Ascending aorta (tissue), 2 donors: ENCODE measurements at regions not wholly inside any gene's neighbourhood (a gene's known extent, or its start where the extent isn't known, plus 50 kb on each side); places are given as distances from the start of the nearest gene placed in this dataset.

Source experiments
- DNase-seq, 2 donors: peaks; one replicate each; pipeline ENCODE4 v3.0.0-alpha.2; 2019; ENCODE audit warnings: low spot score in 2 of 2
- H3K27ac ChIP-seq, 2 donors: fragments of 200-600 bp; sonication (generic); one replicate each; pipeline ENCODE4 v1.5.1; 2016 to 2017; ENCODE audit warnings: mild to moderate bottlenecking in 1 of 2
- H3K27me3 ChIP-seq: fragments of 200-600 bp; sonication (generic); one replicate; pipeline ENCODE4 v1.5.1; 2017
- H3K36me3 ChIP-seq, 2 donors: fragments of 200-600 bp; sonication (generic); one replicate each; pipeline ENCODE4 v1.5.1; 2016
- H3K4me1 ChIP-seq, 2 donors: fragments of 200-600 bp; sonication (generic); one replicate each; pipeline ENCODE4 v1.5.1; 2016 to 2017; ENCODE audit warnings: mild to moderate bottlenecking in 1 of 2
- H3K4me3 ChIP-seq, 2 donors: fragments of 200-600 bp; sonication (generic); one replicate each; pipeline ENCODE4 v1.5.1; 2016 to 2017; ENCODE audit warnings: mild to moderate bottlenecking in 1 of 2
- H3K9me3 ChIP-seq, 2 donors: fragments of 200-600 bp; sonication (generic); one replicate each; pipeline ENCODE4 v1.5.1; 2016
- CTCF ChIP-seq, 3 experiments: fragments of 200-600 bp in 2 of 3; fragments of 450-650 bp in 1 of 3; sonication (generic) in 2 of 3; IDR thresholded peaks; one replicate each; pipeline ENCODE4 v1.5.1; 2016 to 2019; ENCODE audit warnings: antibody characterized with exemption in 3 of 3, mild to moderate bottlenecking in 1 of 3, moderate library complexity in 1 of 3
- intact Hi-C: fragments of 100-400 bp; cut with DNase I; formaldehyde crosslinking; loops from one replicate; pipeline ENCODE4 v1.15.1; 2023

- no peaks in the 10 kb centered on the region for H3K36me3 ChIP-seq
- H3K4me1 ChIP-seq = no peaks in the 10 kb centered on the region
- H3K9me3 ChIP-seq = no peaks in the 10 kb centered on the region
- no peaks in the 10 kb centered on the region for H3K27me3 ChIP-seq
- intact Hi-C loops = no loop called here
- no peak for DNase-seq
- H3K4me3 ChIP-seq = no peak overlapping the region
- TF ChIP-seq CTCF (IDR thresholded peaks at IDR 0.05) = no peak
- no peak overlapping the region for H3K27ac ChIP-seq
These were observed 120.9 kb upstream of the ZNF804B start for GRCh38 chr7:88638583-88638982.

DNA sequence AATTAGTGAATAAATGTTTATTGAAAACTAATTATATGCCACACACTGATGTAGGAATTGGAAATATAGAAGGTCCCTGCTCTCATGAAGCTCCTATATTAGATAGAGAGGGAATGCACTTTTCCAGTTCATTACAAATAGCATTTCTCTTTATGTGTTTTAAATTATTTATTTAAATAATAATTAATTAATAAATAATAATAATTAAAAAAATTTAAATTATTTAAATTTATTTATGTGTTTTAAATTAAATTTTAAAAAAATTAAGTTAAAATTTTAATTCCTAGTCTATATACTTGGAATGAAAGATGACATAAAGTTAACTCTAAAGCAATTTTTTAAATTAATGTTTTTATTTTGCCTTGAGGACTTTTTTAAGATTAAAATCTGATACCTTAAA lies 121.7 kb upstream of the ZNF804B start:
- Histone ChIP-seq H3K9me3 (no peaks in the 10 kb centered on the region), H3K27ac (no peak overlapping the region), H3K4me3 (no peak overlapping the region), H3K36me3 (no peaks in the 10 kb centered on the region), H3K4me1 (no peaks in the 10 kb centered on the region), H3K27me3 (no peaks in the 10 kb centered on the region)
- intact Hi-C loops = no loop called here
- no peak for TF ChIP-seq CTCF (IDR thresholded peaks at IDR 0.05)
- DNase-seq = no peak

- no peak overlapping the region for H3K4me3 ChIP-seq
- DNase-seq = no peak
- no peaks in the 10 kb centered on the region for H3K27me3 ChIP-seq
- H3K27ac ChIP-seq = no peak overlapping the region
- H3K36me3 ChIP-seq = no peaks in the 10 kb centered on the region
- intact Hi-C loops = no loop called here
- TF ChIP-seq CTCF (IDR thresholded peaks at IDR 0.05) = no peak
- no peaks in the 10 kb centered on the region for H3K4me1 ChIP-seq
- no peaks in the 10 kb centered on the region for H3K9me3 ChIP-seq
These were observed 124.4 kb upstream of the ZNF804B start for GRCh38 chr7:88635149-88635548.

- H3K9me3 ChIP-seq = no peaks in the 10 kb centered on the region
- DNase-seq = no peak
- H3K27me3 ChIP-seq = no peaks in the 10 kb centered on the region
- no peaks in the 10 kb centered on the region for H3K36me3 ChIP-seq
- no peak overlapping the region for H3K27ac ChIP-seq
- no peaks in the 10 kb centered on the region for H3K4me1 ChIP-seq
- H3K4me3 ChIP-seq = no peak overlapping the region
- intact Hi-C loops = no loop called here
- no peak for TF ChIP-seq CTCF (IDR thresholded peaks at IDR 0.05)
These were observed 129.9 kb upstream of the ZNF804B start for GRCh38 chr7:88629559-88629958.

DNA sequence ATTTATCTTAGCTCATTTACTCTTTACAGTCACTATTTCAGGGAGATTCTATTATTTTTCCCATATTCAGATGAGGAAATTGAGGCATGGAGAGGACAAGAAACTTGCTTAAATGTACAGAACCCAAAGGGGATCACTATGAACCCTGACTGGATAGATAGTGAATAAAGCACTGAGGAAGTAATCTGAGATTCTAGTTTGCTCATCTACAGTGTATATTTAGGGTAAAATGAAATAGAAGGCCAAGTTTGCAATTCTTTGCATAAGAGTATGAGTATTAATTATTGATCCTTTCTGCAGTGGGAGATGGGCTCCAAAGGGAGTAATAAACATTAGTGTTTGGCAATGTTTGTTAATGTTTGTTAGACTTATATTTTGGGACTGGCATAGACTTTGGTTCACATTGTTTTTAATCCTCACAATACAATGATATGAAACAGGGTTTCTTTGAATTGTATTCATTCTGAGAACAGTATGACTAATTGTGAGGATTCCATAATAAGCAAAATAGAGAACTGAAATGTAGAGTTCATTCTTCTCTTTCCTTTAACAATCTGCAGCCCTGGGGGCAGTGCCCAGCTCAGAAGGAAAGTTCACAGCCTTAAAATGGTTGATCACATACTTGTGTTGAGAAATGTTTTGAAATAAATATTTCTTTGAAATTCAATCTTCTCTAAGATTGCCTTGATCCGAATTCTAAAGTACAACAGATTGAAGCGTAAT lies 131.0 kb upstream of the ZNF804B start:
- no peak for DNase-seq
- intact Hi-C loops = no loop called here

More for the DNA sequence above, 131.0 kb upstream of the ZNF804B start:
- Histone ChIP-seq H3K27me3 (no peaks in the 10 kb centered on the region), H3K27ac (no peak overlapping the region), H3K4me3 (no peak overlapping the region), H3K36me3 (no peaks in the 10 kb centered on the region), H3K4me1 (no peaks in the 10 kb centered on the region), H3K9me3 (no peaks in the 10 kb centered on the region)
- no peak for TF ChIP-seq CTCF (IDR thresholded peaks at IDR 0.05)
